ENCODE measurements at regions not wholly inside any gene's neighbourhood (a gene's known extent, or its start where the extent isn't known, plus 50 kb on each side); places are given as distances from the start of the nearest gene placed in this dataset.

- Histone ChIP-seq H3K36me3 (no peaks in the 10 kb centered on the region), H3K27ac (no peak overlapping the region), H3K4me3 (no peak overlapping the region), H3K4me1 (no peaks in the 10 kb centered on the region), H3K27me3 (no peaks in the 10 kb centered on the region), H3K9me3 (no peaks in the 10 kb centered on the region)
- TF ChIP-seq CTCF (IDR thresholded peaks at IDR 0.05): no peak
- TF ChIP-seq POLR2A (IDR thresholded peaks at IDR 0.05): no peak
- no peak for TF ChIP-seq EP300 (IDR thresholded peaks at IDR 0.05; ENCODE audit: low read depth)
- no peak for TF ChIP-seq POLR2AphosphoS5 (IDR thresholded peaks at IDR 0.05)
- intact Hi-C loops (cut with DNase I; ENCODE audit: low total_unique reads) (no loop called here), in situ Hi-C loops (cut with MboI; ENCODE audit: low pct_ligation_motif_present in 1 of 4, low pct_unique_long_range_greater_than_20kb in 1 of 4, low sequenced_read_pairs in 3 of 4) (no loop called here)
- DNase-seq: no peak
- WGBS, 2 donors (ENCODE audit: low coverage in 1 of 2): 93 to 100% methylated on average over 3 to 6 of the region's 6 CpGs
These were observed 183.6 kb upstream of the MGAT5 start for GRCh38 chr2:134070281-134070741.

DNA sequence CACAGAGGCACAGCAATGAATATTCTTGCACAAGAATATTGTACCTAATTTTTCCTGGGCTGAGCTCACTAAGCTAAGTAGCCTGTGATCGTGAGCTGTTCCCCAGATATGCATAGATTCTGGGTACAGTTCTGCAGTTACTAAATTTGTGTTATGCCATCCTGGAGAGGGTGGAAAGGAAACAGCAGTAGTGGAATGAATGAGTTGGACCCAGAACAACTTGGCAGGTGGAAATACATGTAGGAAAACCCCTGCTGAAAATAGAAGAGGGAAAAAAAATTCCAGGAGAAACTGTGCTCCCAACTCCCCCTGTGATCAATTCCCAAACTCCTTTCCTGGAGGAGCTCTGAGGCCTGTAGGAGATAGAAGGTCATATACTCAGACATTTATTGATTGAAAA is 181.5 kb upstream of the MGAT5 start:
- no peak overlapping the region for H3K27ac ChIP-seq
- DNase-seq: no peak
- H3K36me3 ChIP-seq: no peaks in the 10 kb centered on the region
- no peaks in the 10 kb centered on the region for H3K9me3 ChIP-seq
- TF ChIP-seq EP300 (IDR thresholded peaks at IDR 0.05; ENCODE audit: low read depth) (no peak), POLR2AphosphoS5 (IDR thresholded peaks at IDR 0.05) (no peak)
- in situ Hi-C loops (cut with MboI; ENCODE audit: low pct_ligation_motif_present in 1 of 4, low pct_unique_long_range_greater_than_20kb in 1 of 4, low sequenced_read_pairs in 3 of 4) (no loop called here), intact Hi-C loops (cut with DNase I; ENCODE audit: low total_unique reads) (no loop called here)
- no peaks in the 10 kb centered on the region for H3K27me3 ChIP-seq
- no peaks in the 10 kb centered on the region for H3K4me1 ChIP-seq
- H3K4me3 ChIP-seq: no peak overlapping the region
- 59 to 86% methylated on average over 1 of the region's 1 CpG for WGBS, 2 donors (ENCODE audit: low coverage in 1 of 2)

DNA sequence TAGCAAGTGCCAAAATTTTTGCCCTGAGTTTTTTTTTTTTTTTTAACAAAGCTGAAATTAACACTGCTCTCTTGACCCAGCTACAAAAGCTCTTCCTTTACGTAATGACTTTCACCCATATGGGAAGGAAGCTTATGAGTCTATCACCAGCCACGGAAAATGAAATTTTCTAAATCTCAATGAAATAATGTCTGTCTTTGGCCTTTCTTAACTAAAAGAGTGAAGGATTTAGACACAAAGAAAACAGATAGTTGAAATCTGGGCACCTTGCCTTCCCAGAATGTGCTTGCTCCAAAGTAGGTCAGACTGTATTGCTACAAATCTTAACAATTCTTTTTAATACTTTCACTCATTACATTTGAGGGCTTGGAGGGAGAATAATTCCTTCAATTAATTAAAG is 180.8 kb upstream of the MGAT5 start:
- Histone ChIP-seq H3K36me3 (no peaks in the 10 kb centered on the region), H3K27ac (no peak overlapping the region), H3K4me3 (no peak overlapping the region), H3K9me3 (no peaks in the 10 kb centered on the region), H3K4me1 (no peaks in the 10 kb centered on the region), H3K27me3 (no peaks in the 10 kb centered on the region)
- intact Hi-C loops (cut with DNase I; ENCODE audit: low total_unique reads): no loop called here
- DNase-seq: no peak
- WGBS, 2 donors (ENCODE audit: low coverage in 1 of 2): 69 to 78% methylated on average over 2 of the region's 2 CpGs
- TF ChIP-seq POLR2A (IDR thresholded peaks at IDR 0.05) (no peak), EP300 (IDR thresholded peaks at IDR 0.05; ENCODE audit: low read depth) (no peak), CTCF (IDR thresholded peaks at IDR 0.05) (no peak)
- in situ Hi-C loops (cut with MboI; ENCODE audit: low pct_ligation_motif_present in 1 of 4, low pct_unique_long_range_greater_than_20kb in 1 of 4, low sequenced_read_pairs in 3 of 4): no loop called here

DNA sequence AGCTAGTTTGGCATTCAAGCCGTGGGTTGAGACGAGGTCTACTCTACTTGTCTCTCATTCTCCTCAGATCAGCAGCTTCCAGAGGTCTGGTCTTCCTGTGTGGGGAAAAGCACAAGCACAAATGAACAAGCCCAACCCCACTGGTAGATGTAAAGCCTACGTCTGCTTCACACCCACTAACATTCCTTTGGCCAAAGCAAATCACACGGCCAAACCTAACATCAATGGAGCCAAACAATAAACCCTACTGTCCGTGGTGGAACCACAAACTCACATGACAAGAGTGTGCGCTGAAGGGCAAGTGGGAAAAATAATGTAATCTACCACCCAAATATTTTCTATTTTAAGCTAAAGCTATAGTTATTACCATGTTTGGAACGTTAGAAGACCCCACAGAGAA is 179.3 kb upstream of the MGAT5 start:
- Histone ChIP-seq H3K27me3 (no peaks in the 10 kb centered on the region), H3K27ac (no peak overlapping the region), H3K9me3 (no peaks in the 10 kb centered on the region), H3K4me1 (no peaks in the 10 kb centered on the region), H3K4me3 (no peak overlapping the region), H3K36me3 (no peaks in the 10 kb centered on the region)
- DNase-seq: no peak
- in situ Hi-C loops (cut with MboI; ENCODE audit: low pct_ligation_motif_present in 1 of 4, low pct_unique_long_range_greater_than_20kb in 1 of 4, low sequenced_read_pairs in 3 of 4): loop anchor here in 1 of 4 donors (25.0 kb wide), 1 partner anchor 838 kb away; the partner anchor contains the start of gene CCNT2
- TF ChIP-seq POLR2A (IDR thresholded peaks at IDR 0.05): no peak
- TF ChIP-seq CTCF (IDR thresholded peaks at IDR 0.05): no peak
- no peak for TF ChIP-seq POLR2AphosphoS5 (IDR thresholded peaks at IDR 0.05)
- TF ChIP-seq EP300 (IDR thresholded peaks at IDR 0.05; ENCODE audit: low read depth): no peak
- intact Hi-C loops (cut with DNase I; ENCODE audit: low total_unique reads): no loop called here
- WGBS, 2 donors (ENCODE audit: low coverage in 1 of 2): 68 to 80% methylated on average over 6 to 7 of the region's 7 CpGs

DNA sequence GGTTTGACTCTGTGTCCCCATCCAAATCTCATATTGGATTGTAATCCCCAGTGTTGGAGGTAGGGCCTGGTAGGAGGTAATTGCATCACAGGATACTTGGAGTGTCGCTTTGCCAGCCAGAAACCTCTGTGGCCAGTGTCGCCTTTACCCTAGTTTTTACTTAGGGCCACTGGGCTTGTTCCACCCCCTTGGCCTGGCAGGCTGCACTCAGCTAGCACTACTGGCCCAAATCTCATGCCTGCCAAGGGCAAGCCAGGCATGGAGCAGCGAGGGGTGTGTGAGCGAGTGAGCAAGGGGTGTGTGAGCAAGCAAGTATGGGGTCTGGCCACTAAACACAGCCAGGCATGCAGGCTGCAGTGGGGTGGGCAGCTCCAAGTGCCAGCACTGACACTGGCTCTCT is 178.7 kb upstream of the MGAT5 start:
- no peaks in the 10 kb centered on the region for H3K27me3 ChIP-seq
- intact Hi-C loops (cut with DNase I; ENCODE audit: low total_unique reads) (no loop called here), in situ Hi-C loops (cut with MboI; ENCODE audit: low pct_ligation_motif_present in 1 of 4, low pct_unique_long_range_greater_than_20kb in 1 of 4, low sequenced_read_pairs in 3 of 4) (loop anchor here in 1 of 4 donors (25.0 kb wide), 1 partner anchor 837 kb away; the partner anchor contains the start of gene CCNT2)
- no peaks in the 10 kb centered on the region for H3K36me3 ChIP-seq
- DNase-seq: no peak
- no peak overlapping the region for H3K4me3 ChIP-seq
- TF ChIP-seq POLR2A (IDR thresholded peaks at IDR 0.05): no peak
- no peak for TF ChIP-seq POLR2AphosphoS5 (IDR thresholded peaks at IDR 0.05)
- TF ChIP-seq EP300 (IDR thresholded peaks at IDR 0.05; ENCODE audit: low read depth): no peak
- TF ChIP-seq CTCF (IDR thresholded peaks at IDR 0.05): no peak
- H3K27ac ChIP-seq: no peak overlapping the region
- 96 to 100% methylated on average over 1 to 4 of the region's 4 CpGs for WGBS, 2 donors (ENCODE audit: low coverage in 1 of 2)
- H3K9me3 ChIP-seq: no peaks in the 10 kb centered on the region
- no peaks in the 10 kb centered on the region for H3K4me1 ChIP-seq
